NCI-H1417 (cell line): ENCODE measurements at regions not wholly inside any gene's neighbourhood (a gene's known extent, or its start where the extent isn't known, plus 50 kb on each side); places are given as distances from the start of the nearest gene placed in this dataset.
"Not testable (repeated sequence)": the region's sequence is repeated elsewhere in the genome, so short reads cannot be mapped to it uniquely, and the experiment has no call there.

Source experiments
- DNase-seq, 3 experiments: peaks; one replicate each; lab custom pipeline; 2025; lab: John Stamatoyannopoulos, UW

DNA sequence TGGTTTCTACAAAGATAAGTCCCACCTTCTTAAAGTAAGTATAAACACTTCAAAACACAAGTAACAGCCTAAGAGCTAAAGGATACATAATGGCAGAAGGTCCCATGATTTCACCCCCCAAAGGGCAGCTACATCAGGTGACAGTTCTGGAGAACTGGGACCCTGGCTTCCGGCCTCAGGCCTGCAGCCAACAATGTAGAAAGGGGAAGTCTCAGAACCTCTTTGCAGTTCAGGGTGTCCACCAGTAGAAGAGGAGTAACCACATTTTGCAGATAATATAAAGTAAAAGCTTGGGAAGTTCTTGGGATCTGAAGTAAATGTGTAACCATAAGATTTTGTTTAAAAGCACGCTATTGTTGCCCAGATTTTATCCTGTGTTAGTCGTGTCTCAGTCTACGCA lies 267.4 kb upstream of the VLDLR start:
- no peak for DNase-seq

DNA sequence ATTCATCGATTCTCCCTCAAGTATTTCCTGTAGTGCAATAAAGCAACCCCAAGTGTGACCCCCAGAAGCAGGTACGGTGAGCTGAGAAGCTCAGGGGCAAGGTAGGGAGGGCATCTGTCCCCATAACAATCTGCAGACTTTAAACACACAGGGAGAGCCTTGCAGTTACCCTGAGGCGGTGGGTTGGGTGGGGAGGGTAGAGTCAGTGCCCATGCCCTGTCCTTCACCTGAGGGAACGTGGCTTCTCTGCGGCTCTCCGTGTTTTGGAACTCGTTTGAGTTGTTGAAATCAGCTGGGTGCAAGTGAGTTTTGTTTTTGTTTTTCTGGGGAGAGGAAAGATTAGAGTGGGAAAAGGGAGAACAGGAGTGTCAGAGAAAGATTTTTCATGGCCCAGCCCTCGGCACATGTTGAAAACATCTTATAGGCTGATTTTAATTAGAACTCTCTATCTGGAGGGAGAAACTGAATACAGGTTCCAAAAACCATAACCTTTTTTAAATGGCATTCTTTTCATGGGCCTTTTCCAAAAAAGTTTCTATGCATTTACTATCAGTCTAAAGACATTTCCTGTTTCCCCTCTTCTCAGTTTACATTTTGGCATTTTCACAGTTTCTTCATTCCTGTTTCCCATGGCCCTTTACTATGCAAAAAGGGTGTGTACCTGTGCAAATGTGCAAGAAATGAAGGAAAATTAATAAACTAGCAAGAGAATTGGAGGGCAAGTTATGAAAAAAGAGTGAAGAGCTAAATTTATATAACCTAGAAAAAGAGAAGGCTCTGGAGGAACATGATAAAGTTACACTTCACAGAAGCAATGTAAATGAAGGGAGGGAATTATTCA lies 266.5 kb upstream of the VLDLR start:
- no peak for DNase-seq

DNA sequence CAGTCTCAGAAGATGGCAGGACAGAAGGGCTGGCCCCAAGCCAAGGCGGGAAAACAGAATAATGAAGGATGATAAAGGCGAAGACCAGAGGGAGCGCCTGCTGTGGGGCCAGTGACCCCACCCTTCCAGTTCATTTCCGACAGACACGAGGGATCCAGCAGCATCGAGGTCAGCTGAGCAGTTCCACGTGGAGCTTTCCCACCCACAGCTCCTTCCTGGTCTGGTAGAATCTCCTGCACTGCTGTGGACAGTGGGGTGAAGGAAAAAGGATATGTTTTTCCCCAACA lies 265.9 kb upstream of the VLDLR start:
- no peak for DNase-seq

- DNase-seq: no peak
Measured at GRCh38 chr9:2356041-2356790, 265.4 kb upstream of the VLDLR start.

DNA sequence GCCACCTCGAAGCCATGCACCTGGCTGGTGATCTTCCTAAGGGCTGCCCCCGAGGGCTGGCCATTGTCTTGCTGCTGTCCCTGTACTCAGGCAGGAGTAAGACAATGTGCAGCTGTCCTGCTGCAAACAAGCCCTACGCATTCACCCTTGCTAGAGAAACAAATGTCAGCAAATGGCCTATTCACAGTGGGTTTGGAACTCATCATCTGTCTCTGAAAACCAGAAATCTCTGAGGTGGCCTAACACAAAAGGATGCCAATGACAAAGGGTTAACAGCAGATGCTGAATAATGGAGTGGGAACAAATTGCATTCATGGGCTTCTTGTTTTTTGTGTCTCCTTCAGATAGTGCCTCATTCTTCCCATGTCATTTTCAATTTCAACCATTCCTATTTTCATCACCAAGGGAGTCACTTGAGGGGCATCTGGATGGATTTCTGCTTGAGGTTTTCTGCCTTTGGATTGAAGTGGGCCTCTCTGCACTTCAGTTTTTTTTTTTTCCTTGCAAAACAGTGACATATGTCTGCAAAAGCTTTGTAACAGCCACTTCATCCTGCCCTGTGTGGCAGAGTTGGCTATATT lies 261.6 kb upstream of the VLDLR start:
- DNase-seq: peak in 2 of 3 experiments; percentile 49 to 92

- no peak for DNase-seq
Measured at GRCh38 chr9:2362150-2362549, 259.4 kb upstream of the VLDLR start.

GRCh38 chr9:2363138-2363745 lies 258.3 kb upstream of the VLDLR start:
- no peak for DNase-seq

DNA sequence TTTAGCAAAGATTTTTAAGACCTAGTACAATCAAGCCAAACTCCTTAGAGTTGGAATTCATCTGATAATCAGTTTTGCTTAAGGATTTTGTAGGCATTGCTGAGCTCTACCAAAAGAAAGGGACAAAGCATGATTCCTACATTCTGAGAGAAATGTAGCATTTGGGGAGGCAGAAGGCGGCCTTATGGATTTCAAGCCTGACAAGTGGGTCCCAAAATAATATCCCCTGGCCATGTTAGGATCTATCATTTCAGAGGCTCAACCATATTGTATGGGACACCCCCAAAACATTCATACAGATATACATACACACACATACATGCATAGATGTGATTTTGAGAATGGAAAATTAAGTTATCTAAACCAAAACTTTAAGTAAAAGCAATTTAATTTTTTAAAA lies 257.8 kb upstream of the VLDLR start:
- DNase-seq: no peak

DNA sequence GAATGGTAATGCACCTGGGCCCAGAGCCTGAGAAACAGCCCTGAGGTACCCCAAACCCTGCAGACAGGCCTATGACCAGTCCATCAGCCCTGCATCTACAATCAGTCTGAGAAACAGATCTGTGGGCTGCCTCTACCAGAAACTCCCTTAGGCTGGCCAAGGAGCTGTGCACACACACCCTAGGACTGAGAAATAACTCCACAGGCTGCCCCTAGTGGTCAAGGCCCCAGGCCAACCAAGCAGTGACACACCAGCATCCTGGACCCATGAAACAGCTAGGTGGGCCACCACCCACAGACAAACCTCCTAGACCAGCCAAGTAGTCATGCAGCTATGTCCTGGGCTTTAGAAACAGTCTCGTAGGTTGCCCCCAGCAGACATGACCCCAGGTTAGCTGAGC lies 253.6 kb upstream of the VLDLR start:
- no peak for DNase-seq

GRCh38 chr9:2373648-2374047 lies 247.9 kb upstream of the VLDLR start:
- DNase-seq: no peak

DNA sequence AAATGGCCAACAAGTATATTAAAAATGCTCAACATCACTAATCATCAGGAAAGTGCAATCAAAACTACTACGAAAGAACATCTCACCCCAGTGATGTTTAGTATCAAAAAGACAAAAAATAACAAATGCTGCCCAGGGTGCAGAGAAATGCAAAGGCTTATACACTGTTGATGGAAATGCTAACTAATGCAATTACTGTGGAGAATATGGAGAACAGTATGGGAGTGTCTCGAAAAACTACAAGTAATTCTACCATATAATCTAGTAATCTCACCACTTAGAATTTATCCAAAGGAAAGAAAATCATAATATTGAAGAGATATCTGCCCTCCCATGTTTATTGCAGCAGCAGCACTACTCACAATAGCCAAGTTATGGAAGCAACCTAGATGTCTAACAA lies 246.5 kb upstream of the VLDLR start:
- no peak for DNase-seq

DNA sequence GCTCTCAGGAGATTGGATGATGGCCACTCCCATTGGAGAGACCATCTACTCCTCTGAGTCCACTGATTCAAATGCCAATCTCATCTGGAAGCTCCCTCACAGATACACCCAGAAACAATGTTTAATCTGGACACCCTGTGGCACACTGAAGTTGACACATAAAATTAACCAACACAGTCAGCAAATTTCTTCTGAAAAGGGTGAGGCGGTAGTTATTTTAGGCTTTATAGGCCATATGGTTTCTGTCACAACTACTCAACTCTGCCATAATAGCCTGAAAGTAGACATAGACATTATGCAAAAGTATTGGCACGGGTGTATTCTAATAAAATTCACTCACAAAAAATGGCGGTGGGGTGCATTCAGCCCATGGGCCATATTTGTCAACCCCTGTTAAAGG lies 244.5 kb upstream of the VLDLR start:
- no peak for DNase-seq

- DNase-seq: no peak
Measured at GRCh38 chr9:2377834-2378233, 243.8 kb upstream of the VLDLR start.

GRCh38 chr9:2378266-2378665 lies 243.3 kb upstream of the VLDLR start:
- DNase-seq: no peak

- no peak for DNase-seq
Measured at GRCh38 chr9:2378816-2379215, 242.8 kb upstream of the VLDLR start.

GRCh38 chr9:2384741-2385140 lies 236.8 kb upstream of the VLDLR start:
- no peak for DNase-seq

GRCh38 chr9:2385746-2386145 lies 235.8 kb upstream of the VLDLR start:
- no peak for DNase-seq

DNA sequence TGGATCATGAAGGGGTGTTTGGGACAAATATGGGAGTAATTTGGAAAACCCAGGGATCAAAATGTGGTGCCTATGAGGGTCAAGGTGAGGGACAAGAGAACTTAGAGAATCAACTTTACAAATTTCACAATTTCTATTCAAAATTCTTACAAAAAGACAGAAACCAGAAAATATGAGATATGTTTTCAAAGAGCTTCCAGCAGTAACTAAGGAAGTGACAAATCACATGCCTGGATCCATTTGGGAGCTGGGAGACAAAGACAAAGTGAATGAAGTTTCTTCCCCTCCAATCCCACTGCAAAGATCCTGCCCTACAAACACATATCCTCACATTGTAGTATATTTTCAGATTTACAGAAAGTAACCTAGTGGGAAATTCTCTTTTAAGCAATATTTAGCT lies 235.0 kb upstream of the VLDLR start:
- DNase-seq: no peak

DNA sequence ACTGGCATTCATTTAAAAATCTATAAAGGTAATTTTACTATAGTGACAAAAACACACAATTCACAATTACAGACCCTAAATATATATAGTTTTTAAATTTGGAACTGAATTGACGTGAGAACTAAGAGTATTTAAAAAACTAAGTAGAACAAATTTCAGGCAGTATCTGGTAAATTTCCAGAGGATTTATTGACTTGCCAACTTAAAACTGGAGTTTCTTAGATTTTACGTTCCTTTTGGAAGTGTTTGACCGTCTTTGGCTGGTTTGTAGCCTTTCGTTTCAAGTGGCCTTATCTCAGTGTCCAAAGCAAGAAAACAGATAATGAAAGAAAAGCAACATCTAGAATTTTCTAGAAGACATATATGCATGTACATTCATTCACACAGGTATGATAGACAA lies 234.4 kb upstream of the VLDLR start:
- no peak for DNase-seq

- DNase-seq: no peak
Measured at GRCh38 chr9:2389404-2389803, 232.2 kb upstream of the VLDLR start.

- DNase-seq: no peak
Measured at GRCh38 chr9:2390028-2390427, 231.6 kb upstream of the VLDLR start.

DNA sequence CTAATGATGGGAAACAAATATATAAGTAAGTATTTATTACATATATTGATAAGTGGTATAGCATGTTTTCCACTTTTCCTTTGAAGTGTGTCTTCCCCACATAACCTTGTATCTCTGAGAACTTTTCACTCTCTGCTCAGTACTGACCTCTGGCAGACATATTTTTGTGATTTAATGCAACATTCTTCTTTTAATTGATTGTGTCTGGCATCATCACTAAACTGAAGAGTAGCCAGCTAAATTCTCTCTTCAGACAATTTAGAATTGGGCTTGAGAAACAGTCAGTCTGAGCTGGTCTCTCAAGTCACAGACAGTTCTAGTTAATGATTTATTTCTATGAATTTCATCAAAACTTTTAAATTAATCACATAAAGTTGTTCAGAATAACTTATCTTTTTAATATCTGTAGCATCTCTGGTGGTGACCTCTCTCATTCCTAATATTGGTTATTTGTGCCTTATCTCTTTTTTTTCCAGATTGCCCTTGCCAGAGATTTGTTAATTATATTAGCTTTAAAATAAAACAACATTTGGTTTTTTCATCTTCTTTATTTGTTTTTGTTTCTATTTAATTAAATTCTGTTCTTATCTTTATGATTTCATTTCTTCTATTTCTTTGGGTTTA lies 230.0 kb upstream of the VLDLR start:
- DNase-seq: not testable (repeated sequence)
